Stimulated activated CD4-positive, alpha-beta T cell treated with anti-CD3 and anti-CD28 coated beads, Interleukin-1b, Interleukin-23, amount 100 ng/mL, for 48 hours (primary cell): ENCODE measurements at regions not wholly inside any gene's neighbourhood (a gene's known extent, or its start where the extent isn't known, plus 50 kb on each side); places are given as distances from the start of the nearest gene placed in this dataset.

Source experiments
- DNase-seq: peaks from one replicate; pipeline ENCODE4 v3.0.0-alpha.2; 2020

DNA sequence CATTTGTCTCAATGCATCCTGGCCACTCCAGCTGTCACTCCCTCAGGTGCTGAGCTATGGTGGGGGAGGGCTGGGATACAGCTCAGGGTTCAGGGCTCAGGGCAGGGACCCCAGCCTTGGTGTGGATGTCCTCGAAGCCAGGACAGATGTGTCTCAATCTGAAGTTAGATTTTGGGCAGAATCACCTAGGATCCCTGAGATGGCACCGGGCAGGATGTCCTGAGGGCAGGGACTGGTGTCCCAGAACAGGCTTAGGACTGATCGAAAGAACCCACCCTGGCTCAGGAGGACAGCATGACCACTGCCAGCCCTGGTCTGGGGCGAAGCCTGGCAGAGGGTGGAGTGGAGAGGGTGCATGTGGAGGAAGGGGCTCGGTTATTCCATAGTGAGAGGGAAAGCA is 96.8 kb upstream of the THY1 start:
- no peak for DNase-seq

GRCh38 chr11:119518746-119519730 is 96.1 kb upstream of the THY1 start:
- DNase-seq = peak; percentile 11

GRCh38 chr11:119515771-119516400 is 92.9 kb upstream of the THY1 start:
- no peak for DNase-seq

- no peak for DNase-seq
Measured at GRCh38 chr11:119513806-119514170, 90.8 kb upstream of the THY1 start.

GRCh38 chr11:119513131-119513805 is 90.3 kb upstream of the THY1 start:
- no peak for DNase-seq

GRCh38 chr11:119512369-119512768 is 89.4 kb upstream of the THY1 start:
- DNase-seq = no peak

DNA sequence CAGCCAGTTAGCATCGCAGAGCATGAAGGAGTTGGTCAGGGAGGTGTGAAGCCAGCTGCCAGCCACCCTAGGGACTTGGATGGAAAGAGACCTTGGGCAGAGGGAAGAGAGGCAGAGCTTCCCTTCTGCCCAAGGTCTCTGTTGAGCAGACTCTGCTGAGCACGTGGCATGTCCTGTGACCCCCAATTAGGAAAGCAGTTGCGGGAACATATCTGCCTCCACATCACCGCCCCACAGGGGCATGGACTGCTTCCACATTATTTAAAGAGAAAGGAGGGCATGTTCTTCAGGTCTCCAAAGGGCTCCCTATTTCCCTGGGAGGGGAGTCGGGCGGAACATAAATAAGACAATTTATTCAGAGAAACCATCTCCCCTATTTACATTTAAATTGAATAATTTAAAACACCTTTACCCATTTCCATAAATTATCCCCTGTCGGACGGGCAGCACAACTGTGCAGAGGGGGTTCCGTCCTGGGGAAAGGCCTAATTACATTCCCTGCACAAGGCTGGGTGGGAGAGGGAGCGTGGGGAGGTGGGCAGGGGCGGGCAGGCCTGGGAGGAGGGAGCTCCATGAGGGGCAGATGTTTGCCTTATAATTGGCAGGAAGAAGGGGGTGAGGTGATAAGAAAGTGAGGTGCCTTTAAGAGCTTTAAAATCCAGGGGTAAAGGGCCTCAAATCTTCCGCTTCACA is 88.8 kb upstream of the THY1 start:
- DNase-seq = no peak

DNA sequence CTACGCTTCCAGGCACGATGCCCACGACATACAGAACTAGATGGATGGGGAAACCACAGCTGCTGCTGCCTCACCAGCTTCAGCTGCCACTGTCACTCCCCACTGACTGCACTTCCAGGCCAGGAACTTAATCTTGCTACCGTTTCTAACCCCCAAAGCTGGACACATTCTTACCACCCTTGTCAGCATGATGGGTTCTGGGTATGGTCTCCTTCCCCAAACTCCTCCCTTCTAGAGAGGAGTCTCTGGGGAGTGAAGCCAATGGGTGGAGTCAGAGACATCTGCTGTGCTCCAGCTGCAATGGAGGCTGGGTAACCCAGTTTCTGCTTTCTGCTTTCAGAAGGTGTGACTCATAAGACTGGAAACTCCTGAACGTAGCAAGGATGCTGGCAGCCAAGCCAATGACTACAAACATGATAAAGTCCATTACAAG is 87.0 kb upstream of the THY1 start:
- DNase-seq = peak; percentile 59

GRCh38 chr11:119509282-119509841 is 86.4 kb upstream of the THY1 start:
- DNase-seq = no peak

DNA sequence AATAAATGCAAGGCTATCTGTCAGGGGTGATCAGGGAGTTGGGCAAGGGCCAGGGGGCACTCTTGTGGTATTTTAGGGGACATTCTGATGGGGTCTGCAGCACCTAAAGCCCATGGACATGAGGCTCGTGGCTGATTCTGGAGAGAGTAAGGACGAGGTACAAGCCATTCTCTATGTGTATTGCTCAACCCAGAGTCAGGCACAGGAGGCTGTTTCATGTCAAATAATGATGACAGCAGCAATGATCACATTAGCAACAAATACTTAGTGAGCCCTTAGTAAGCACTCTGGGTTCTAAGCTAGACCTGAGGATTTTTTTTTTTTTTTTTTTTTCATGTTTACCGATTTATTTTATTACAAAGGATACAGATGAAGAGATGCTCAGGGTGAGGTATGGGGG is 83.5 kb upstream of the THY1 start:
- DNase-seq = no peak

- no peak for DNase-seq
Measured at GRCh38 chr11:119505861-119506260, 82.9 kb upstream of the THY1 start.

GRCh38 chr11:119505071-119505470 is 82.1 kb upstream of the THY1 start:
- no peak for DNase-seq

- DNase-seq = no peak
Measured at GRCh38 chr11:119504371-119504770, 81.4 kb upstream of the THY1 start.

GRCh38 chr11:119501777-119502405 is 78.9 kb upstream of the THY1 start:
- no peak for DNase-seq

DNA sequence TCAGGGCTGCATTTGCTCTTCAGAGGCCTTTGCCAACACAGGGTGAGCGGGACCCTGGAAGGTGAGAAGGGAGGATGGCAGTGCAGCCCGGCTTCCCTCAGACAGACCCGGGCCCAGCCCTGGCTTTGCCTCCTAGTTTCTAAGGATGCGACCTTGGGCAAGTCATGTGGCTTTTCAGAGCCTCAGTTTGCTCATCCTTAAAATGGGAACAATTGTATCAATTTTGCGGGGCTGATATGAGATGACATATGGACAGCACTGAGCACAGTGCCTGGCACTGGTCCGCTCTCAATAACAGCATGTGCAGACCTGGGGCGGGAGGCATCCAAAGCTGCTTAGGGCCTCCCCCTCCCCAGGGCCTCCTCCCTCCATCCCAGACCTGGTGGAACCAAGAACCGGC is 74.7 kb upstream of the THY1 start:
- DNase-seq = no peak

- no peak for DNase-seq
Measured at GRCh38 chr11:119496997-119497396, 74.0 kb upstream of the THY1 start.

DNA sequence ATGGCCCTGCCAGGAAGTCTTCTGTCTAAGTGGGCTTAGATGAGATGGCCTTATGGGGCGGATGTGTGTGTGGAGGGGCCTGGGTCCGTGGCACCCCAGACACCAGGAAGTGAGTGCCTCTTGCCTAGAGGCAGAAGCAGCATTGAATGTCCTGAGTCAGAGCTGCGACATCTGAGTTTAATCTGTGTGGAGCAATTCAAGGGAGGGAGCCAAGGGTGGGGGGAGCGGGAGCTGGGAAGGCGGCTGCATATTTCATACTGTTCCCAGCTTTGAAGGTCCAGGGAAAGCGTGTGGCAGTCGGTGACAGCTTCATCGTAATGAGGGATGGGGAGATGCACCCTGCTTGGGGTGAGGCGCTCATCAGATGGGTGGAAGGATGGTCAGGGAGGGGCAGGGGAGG is 73.5 kb upstream of the THY1 start:
- DNase-seq = no peak

DNA sequence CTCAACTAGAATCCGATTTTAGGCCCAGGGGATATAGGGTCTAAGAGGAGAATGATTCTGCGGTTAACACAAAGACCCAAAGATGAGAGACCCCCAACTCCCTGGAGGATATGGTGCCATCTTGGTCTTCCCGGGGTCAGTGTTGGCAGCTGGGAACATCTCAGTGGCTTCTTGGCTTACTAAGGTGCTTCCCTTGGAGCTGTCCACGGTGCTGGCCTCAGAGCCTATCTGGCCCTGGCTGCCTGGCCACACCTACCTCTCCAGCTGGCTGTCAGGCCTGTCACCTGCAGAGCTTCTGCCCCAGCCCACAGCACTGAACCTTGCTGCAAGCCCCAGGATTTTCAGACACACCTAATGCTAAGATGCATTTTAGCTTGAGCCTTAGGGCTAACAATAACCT is 70.7 kb upstream of the THY1 start:
- DNase-seq = no peak

DNA sequence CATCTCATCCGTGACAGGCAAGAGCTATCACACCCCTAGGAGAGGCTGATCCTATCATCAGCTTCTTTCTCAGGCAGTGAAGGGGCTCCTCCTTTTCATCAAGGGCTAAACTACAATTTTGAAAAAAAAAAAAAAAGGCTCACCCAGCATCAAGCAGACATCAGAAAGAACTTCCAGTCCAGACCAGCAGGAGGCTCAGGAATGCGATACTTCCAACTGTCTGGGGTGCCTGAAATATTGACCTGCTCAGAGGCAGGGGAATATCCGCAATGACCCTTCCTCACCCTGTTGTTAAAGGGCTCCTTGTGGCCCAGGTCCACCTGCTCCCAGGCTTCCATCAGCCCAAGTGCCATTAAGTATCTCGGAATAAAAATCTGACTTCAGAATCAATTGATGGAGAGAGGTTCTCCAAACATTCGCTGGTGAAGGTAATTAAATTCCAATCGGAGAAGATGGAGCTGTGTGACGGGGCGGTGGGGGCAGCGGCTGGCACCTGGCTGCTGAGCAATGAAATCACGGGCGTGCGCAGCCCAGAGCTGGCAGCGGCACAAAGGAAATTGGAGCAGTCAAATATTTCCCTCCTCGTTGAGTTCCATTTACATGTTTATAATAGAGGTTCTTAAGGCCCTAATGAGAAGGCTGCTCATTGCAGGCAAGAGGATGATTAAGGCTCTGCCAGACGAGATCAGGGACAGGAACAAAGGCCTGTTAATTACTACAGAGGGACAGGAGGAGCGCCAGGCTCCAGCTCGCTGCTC is 69.0 kb upstream of the THY1 start:
- DNase-seq = no peak

GRCh38 chr11:119490253-119491006 is 67.5 kb upstream of the THY1 start:
- DNase-seq = no peak

DNA sequence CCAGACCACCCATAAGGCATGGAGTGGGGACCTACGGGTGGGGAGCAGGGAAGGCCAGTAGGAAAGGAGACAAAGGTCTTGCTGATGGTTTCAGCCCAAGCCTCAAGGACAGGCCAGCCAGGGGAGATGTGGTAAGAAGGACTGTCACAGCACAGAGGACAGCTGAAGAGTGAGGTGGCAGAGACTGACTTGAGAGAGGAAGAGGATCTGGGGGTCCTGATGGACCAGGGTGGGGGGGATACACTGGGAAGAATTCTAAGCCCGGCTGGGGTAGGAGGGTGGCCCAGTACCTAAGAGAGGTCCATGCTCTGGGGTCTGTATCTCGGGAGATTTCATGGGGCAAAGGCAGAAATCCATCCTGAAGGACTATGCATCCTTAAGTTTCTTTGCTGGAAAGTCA is 66.1 kb upstream of the THY1 start:
- DNase-seq = no peak
